ENCODE measurements at regions not wholly inside any gene's neighbourhood (a gene's known extent, or its start where the extent isn't known, plus 50 kb on each side); places are given as distances from the start of the nearest gene placed in this dataset.

- TF ChIP-seq, protein P1, sequence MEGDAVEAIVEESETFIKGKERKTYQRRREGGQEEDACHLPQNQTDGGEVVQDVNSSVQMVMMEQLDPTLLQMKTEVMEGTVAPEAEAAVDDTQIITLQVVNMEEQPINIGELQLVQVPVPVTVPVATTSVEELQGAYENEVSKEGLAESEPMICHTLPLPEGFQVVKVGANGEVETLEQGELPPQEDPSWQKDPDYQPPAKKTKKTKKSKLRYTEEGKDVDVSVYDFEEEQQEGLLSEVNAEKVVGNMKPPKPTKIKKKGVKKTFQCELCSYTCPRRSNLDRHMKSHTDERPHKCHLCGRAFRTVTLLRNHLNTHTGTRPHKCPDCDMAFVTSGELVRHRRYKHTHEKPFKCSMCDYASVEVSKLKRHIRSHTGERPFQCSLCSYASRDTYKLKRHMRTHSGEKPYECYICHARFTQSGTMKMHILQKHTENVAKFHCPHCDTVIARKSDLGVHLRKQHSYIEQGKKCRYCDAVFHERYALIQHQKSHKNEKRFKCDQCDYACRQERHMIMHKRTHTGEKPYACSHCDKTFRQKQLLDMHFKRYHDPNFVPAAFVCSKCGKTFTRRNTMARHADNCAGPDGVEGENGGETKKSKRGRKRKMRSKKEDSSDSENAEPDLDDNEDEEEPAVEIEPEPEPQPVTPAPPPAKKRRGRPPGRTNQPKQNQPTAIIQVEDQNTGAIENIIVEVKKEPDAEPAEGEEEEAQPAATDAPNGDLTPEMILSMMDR (IDR thresholded peaks at IDR 0.05 in 2 of 3, conservative IDR thresholded peaks at IDR 0.05 in 1 of 3; ENCODE audit: borderline replicate concordance in 1 of 3, insufficient read depth in 1 of 3, low read depth in 2 of 3, low read length in 2 of 3) = no peak
- no peak for TF ChIP-seq TCF7L2 (IDR thresholded peaks at IDR 0.05; ENCODE audit: borderline replicate concordance, extremely low read depth, insufficient read depth, insufficient read length)
- no peak for TF ChIP-seq EZH2 (IDR thresholded peaks at IDR 0.05)
These were observed 1109.2 kb downstream of the GATA3 start for GRCh38 chr10:9163699-9164098.

All from HCT116 (cell line).